HCT116 (cell line): ENCODE measurements at regions not wholly inside any gene's neighbourhood (a gene's known extent, or its start where the extent isn't known, plus 50 kb on each side); places are given as distances from the start of the nearest gene placed in this dataset.
"Not testable (repeated sequence)": the region's sequence is repeated elsewhere in the genome, so short reads cannot be mapped to it uniquely, and the experiment has no call there.

Source experiments
- ATAC-seq: fragments of 200-7000 bp; cut with Tn5 transposase; 2 replicates; pipeline ENCODE4 v1.9.1; 2020; ENCODE audit warnings: mild to moderate bottlenecking, moderate library complexity
- BruUV-seq: library from RNA; stranded (reverse); fragments of 400-500 nt; replicated peaks from 2 replicates; lab custom pipeline; 2021; lab: Mats Ljungman, UMichigan
- CTCF ChIA-PET: fragments of 300-600 bp; sonication (Branson Sonifier 250); formaldehyde crosslinking; loops from one replicate; lab custom pipeline; 2021; ENCODE audit warnings: antibody characterized with exemption; lab: Charles Lee
- POLR2A ChIA-PET: fragments of 300-600, 350-600 bp; sonication (Branson Sonifier 250); formaldehyde crosslinking; loops from one replicate; lab custom pipeline; 2021; ENCODE audit warnings: antibody characterized with exemption; lab: Charles Lee
- RAD21 ChIA-PET, 2 experiments: fragments of 300-600 bp; sonication (Branson Sonifier 250); formaldehyde crosslinking; loops; one replicate each; lab custom pipeline; 2023; ENCODE audit warnings: low total read pairs in 2 of 2; ENCODE audit not compliant: uncharacterized antibody in 2 of 2, unreplicated experiment in 2 of 2, low non-redundant PET in 1 of 2; lab: Charles Lee
- DNase-seq: peaks from one replicate; pipeline ENCODE4 v3.0.0-alpha.2; 2010; ENCODE audit warnings: low read depth, low spot score
- H2AFZ ChIP-seq: fragments of 200-600 bp; shearing (Covaris generic), sonication (generic); 2 replicates; pipeline ENCODE4 v1.6.1; 2017; ENCODE audit warnings: low read depth, mixed run types, mixed read lengths, antibody characterized with exemption, low read length; ENCODE audit not compliant: poor library complexity, severe bottlenecking
- H3K27ac ChIP-seq: 2 replicates; pipeline ENCODE4 v1.5.1; 2012; ENCODE audit warnings: low read depth, low read length
- H3K27me3 ChIP-seq: fragments of 200-600 bp; sonication (generic); 2 replicates; pipeline ENCODE4 v1.6.1; 2016; ENCODE audit warnings: mixed run types, low read length, mixed read lengths; ENCODE audit not compliant: insufficient read depth
- H3K36me3 ChIP-seq, 2 experiments: fragments of 200-500 bp in 1 of 2; fragments of 200-600 bp in 1 of 2; sonication (Bioruptor generic) in 1 of 2; sonication (generic) in 1 of 2; 2 replicates each; pipeline versions ENCODE4 v1.5.1 to v1.6.1; 2014 to 2016; ENCODE audit warnings: low read length in 2 of 2, inconsistent platforms in 1 of 2, mixed read lengths in 1 of 2, mixed run types in 1 of 2; ENCODE audit not compliant: insufficient read depth in 2 of 2, control insufficient read depth in 1 of 2
- H3K4me1 ChIP-seq, 2 experiments: fragments of 200-600 bp in 1 of 2; sonication (generic) in 1 of 2; 2 replicates each; pipeline versions ENCODE4 v1.5.1 to v1.6.1; 2012 to 2017; ENCODE audit warnings: low read length in 2 of 2, inconsistent platforms in 1 of 2, mild to moderate bottlenecking in 1 of 2, mixed read lengths in 1 of 2, mixed run types in 1 of 2, moderate library complexity in 1 of 2; ENCODE audit not compliant: insufficient read depth in 2 of 2, control insufficient read depth in 1 of 2
- H3K4me2 ChIP-seq: fragments of 200-600 bp; sonication (generic); 2 replicates; pipeline ENCODE4 v1.6.1; 2017; ENCODE audit warnings: mixed run types, low read length, mixed read lengths
- H3K4me3 ChIP-seq, 2 experiments: fragments of 200-600 bp in 1 of 2; sonication (generic) in 1 of 2; replicated peaks in 1 of 2; 2 replicates each; pipeline ENCODE4 v1.5.1; 2011 to 2016; ENCODE audit warnings: low read length in 2 of 2, control low read depth in 1 of 2, low read depth in 1 of 2, mild to moderate bottlenecking in 1 of 2, mixed read lengths in 1 of 2, mixed run types in 1 of 2
- H3K79me2 ChIP-seq: fragments of 200-600 bp; sonication (generic); 2 replicates; pipeline ENCODE4 v1.6.1; 2017; ENCODE audit warnings: mild to moderate bottlenecking, mixed run types, low read length, moderate library complexity, mixed read lengths; ENCODE audit not compliant: insufficient read depth
- H3K9ac ChIP-seq: fragments of 200-600 bp; sonication (generic); 2 replicates; pipeline ENCODE4 v1.6.1; 2016; ENCODE audit warnings: low read length, mixed read lengths
- H3K9me2 ChIP-seq: fragments of 200-600 bp; sonication (generic), shearing (Covaris generic); 2 replicates; pipeline ENCODE4 v1.6.1; 2017; ENCODE audit warnings: mixed run types, mild to moderate bottlenecking, moderate library complexity; ENCODE audit not compliant: insufficient read depth
- H3K9me3 ChIP-seq, 2 experiments: fragments of 200-500 bp in 1 of 2; fragments of 200-600 bp in 1 of 2; sonication (Bioruptor generic) in 1 of 2; sonication (generic) in 1 of 2; 2 replicates each; pipeline ENCODE4 v1.6.1; 2014 to 2017; ENCODE audit warnings: low read length in 2 of 2, mixed read lengths in 2 of 2, inconsistent platforms in 1 of 2, low read depth in 1 of 2, mild to moderate bottlenecking in 1 of 2, mixed run types in 1 of 2, moderate library complexity in 1 of 2; ENCODE audit not compliant: control insufficient read depth in 1 of 2, insufficient read depth in 1 of 2
- H4K20me1 ChIP-seq: fragments of 200-600 bp; sonication (generic), shearing (Covaris generic); 2 replicates; pipeline ENCODE4 v1.6.1; 2017; ENCODE audit warnings: mixed run types, mild to moderate bottlenecking, moderate library complexity; ENCODE audit not compliant: insufficient read depth
- CBX3 ChIP-seq: IDR thresholded peaks from 2 replicates; pipeline ENCODE4 v1.6.1; 2012; ENCODE audit warnings: low read depth
- CEBPB ChIP-seq: IDR thresholded peaks from 2 replicates; pipeline ENCODE4 v1.6.1; 2012; ENCODE audit warnings: low read depth
- EGR1 ChIP-seq: IDR thresholded peaks from 2 replicates; pipeline ENCODE4 v1.6.1; 2012; ENCODE audit warnings: low read depth
- ELF1 ChIP-seq: IDR thresholded peaks from 2 replicates; pipeline ENCODE4 v1.6.1; 2012; ENCODE audit warnings: low read depth, borderline replicate concordance
- EZH2 ChIP-seq: fragments of 200-600 bp; sonication (generic); IDR thresholded peaks from 2 replicates; pipeline ENCODE4 v1.6.1; 2017; ENCODE audit warnings: antibody characterized with exemption, mixed run types
- EZH2phosphoT487 ChIP-seq: fragments of 200-600 bp; IDR thresholded peaks from 2 replicates; pipeline ENCODE4 v1.6.1; 2018; ENCODE audit warnings: antibody characterized with exemption, borderline replicate concordance
- FOSL1 ChIP-seq: IDR thresholded peaks from 2 replicates; pipeline ENCODE4 v1.6.1; 2012; ENCODE audit warnings: low read depth
- JUND ChIP-seq: IDR thresholded peaks from 2 replicates; pipeline ENCODE4 v1.6.1; 2012
- RAD21 ChIP-seq: IDR thresholded peaks from 2 replicates; pipeline ENCODE4 v1.6.1; 2012; ENCODE audit warnings: low read depth, mild to moderate bottlenecking
- YY1 ChIP-seq: IDR thresholded peaks from 2 replicates; pipeline ENCODE4 v1.6.1; 2011; ENCODE audit warnings: low read length, low read depth, moderate library complexity, mild to moderate bottlenecking; ENCODE audit not compliant: insufficient replicate concordance; ENCODE audit errors: extremely low read depth
- ZFX ChIP-seq: fragments of 450-650 bp; IDR thresholded peaks from 2 replicates; pipeline ENCODE4 v1.6.1; 2017
- intact Hi-C: fragments of 100-400 bp; cut with micrococcal nuclease; formaldehyde crosslinking; loops from 2 replicates; pipeline ENCODE4 v1.10.0; 2022
- TF ChIP-seq, protein P1 (sequence below): IDR thresholded peaks from 2 replicates; pipeline ENCODE4 v1.6.1; 2012
- TF ChIP-seq, protein P2 (sequence below), 3 experiments: fragments of 200-600 bp in 1 of 3; sonication (generic) in 1 of 3; IDR thresholded peaks in 2 of 3; conservative IDR thresholded peaks in 1 of 3; 2 replicates each; pipeline ENCODE4 v1.5.1; 2012 to 2017; ENCODE audit warnings: low read depth in 2 of 3, low read length in 2 of 3, antibody characterized with exemption in 1 of 3, borderline replicate concordance in 1 of 3, control low read depth in 1 of 3, mild to moderate bottlenecking in 1 of 3, mixed read lengths in 1 of 3, mixed run types in 1 of 3, moderate library complexity in 1 of 3; ENCODE audit not compliant: insufficient read depth in 1 of 3
- TF ChIP-seq, protein P3 (sequence below): IDR thresholded peaks from 2 replicates; pipeline ENCODE4 v1.6.1; 2011; ENCODE audit warnings: mild to moderate bottlenecking, low read length, moderate library complexity; ENCODE audit not compliant: insufficient replicate concordance; ENCODE audit errors: extremely low read depth
- TF ChIP-seq, protein P4 (sequence below): IDR thresholded peaks from 2 replicates; pipeline ENCODE4 v1.6.1; 2012; ENCODE audit warnings: low read depth

DNA sequence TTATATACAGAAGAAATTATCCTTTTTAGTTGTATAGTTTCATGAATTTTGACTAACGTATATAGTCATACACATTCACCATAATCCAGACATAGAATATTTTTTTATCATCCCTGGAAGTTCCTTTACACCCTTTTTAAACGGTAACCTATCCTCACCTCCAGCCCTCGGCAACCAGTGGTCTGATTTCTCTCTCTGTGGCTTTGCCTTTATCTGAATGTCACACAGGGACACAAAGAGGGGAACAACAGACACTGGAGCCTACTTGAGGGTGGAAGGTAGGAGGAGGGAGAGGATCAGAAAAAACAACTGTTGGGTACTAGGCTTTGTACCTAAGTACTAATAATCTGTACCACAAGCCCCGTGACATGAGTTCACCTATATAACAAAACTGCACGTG, 191.9 kb downstream of the MC4R start:
- Histone ChIP-seq H3K9me3 (no peaks in the 10 kb centered on the region), H3K9ac (no peak overlapping the region), H3K4me2 (no peak overlapping the region), H3K4me1 (no peaks in the 10 kb centered on the region), H3K27me3 (no peaks in the 10 kb centered on the region), H3K9me2 (no peaks in the 10 kb centered on the region), H3K27ac (no peak overlapping the region), H3K36me3 (no peaks in the 10 kb centered on the region), H3K79me2 (no peaks in the 10 kb centered on the region), H3K4me3 (no peak overlapping the region), H2AFZ (no peak overlapping the region), H4K20me1 (no peaks in the 10 kb centered on the region)
- DNase-seq: no peak
- no peak for TF ChIP-seq CEBPB
- no peak for TF ChIP-seq ZFX
- TF ChIP-seq EZH2phosphoT487: no peak
- TF ChIP-seq CBX3: no peak
- TF ChIP-seq, protein P1, sequence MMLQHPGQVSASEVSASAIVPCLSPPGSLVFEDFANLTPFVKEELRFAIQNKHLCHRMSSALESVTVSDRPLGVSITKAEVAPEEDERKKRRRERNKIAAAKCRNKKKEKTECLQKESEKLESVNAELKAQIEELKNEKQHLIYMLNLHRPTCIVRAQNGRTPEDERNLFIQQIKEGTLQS: no peak
- TF ChIP-seq, protein P2, sequence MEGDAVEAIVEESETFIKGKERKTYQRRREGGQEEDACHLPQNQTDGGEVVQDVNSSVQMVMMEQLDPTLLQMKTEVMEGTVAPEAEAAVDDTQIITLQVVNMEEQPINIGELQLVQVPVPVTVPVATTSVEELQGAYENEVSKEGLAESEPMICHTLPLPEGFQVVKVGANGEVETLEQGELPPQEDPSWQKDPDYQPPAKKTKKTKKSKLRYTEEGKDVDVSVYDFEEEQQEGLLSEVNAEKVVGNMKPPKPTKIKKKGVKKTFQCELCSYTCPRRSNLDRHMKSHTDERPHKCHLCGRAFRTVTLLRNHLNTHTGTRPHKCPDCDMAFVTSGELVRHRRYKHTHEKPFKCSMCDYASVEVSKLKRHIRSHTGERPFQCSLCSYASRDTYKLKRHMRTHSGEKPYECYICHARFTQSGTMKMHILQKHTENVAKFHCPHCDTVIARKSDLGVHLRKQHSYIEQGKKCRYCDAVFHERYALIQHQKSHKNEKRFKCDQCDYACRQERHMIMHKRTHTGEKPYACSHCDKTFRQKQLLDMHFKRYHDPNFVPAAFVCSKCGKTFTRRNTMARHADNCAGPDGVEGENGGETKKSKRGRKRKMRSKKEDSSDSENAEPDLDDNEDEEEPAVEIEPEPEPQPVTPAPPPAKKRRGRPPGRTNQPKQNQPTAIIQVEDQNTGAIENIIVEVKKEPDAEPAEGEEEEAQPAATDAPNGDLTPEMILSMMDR (IDR thresholded peaks at IDR 0.05 in 2 of 3, conservative IDR thresholded peaks at IDR 0.05 in 1 of 3; ENCODE audit: borderline replicate concordance in 1 of 3, insufficient read depth in 1 of 3, low read depth in 2 of 3, low read length in 2 of 3): no peak
- TF ChIP-seq, protein P3, sequence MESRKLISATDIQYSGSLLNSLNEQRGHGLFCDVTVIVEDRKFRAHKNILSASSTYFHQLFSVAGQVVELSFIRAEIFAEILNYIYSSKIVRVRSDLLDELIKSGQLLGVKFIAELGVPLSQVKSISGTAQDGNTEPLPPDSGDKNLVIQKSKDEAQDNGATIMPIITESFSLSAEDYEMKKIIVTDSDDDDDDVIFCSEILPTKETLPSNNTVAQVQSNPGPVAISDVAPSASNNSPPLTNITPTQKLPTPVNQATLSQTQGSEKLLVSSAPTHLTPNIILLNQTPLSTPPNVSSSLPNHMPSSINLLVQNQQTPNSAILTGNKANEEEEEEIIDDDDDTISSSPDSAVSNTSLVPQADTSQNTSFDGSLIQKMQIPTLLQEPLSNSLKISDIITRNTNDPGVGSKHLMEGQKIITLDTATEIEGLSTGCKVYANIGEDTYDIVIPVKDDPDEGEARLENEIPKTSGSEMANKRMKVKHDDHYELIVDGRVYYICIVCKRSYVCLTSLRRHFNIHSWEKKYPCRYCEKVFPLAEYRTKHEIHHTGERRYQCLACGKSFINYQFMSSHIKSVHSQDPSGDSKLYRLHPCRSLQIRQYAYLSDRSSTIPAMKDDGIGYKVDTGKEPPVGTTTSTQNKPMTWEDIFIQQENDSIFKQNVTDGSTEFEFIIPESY: no peak
- TF ChIP-seq RAD21: no peak
- no peak for TF ChIP-seq EGR1
- no peak for TF ChIP-seq FOSL1
- no peak for TF ChIP-seq ELF1
- TF ChIP-seq EZH2: no peak
- TF ChIP-seq JUND: no peak
- TF ChIP-seq, protein P4, sequence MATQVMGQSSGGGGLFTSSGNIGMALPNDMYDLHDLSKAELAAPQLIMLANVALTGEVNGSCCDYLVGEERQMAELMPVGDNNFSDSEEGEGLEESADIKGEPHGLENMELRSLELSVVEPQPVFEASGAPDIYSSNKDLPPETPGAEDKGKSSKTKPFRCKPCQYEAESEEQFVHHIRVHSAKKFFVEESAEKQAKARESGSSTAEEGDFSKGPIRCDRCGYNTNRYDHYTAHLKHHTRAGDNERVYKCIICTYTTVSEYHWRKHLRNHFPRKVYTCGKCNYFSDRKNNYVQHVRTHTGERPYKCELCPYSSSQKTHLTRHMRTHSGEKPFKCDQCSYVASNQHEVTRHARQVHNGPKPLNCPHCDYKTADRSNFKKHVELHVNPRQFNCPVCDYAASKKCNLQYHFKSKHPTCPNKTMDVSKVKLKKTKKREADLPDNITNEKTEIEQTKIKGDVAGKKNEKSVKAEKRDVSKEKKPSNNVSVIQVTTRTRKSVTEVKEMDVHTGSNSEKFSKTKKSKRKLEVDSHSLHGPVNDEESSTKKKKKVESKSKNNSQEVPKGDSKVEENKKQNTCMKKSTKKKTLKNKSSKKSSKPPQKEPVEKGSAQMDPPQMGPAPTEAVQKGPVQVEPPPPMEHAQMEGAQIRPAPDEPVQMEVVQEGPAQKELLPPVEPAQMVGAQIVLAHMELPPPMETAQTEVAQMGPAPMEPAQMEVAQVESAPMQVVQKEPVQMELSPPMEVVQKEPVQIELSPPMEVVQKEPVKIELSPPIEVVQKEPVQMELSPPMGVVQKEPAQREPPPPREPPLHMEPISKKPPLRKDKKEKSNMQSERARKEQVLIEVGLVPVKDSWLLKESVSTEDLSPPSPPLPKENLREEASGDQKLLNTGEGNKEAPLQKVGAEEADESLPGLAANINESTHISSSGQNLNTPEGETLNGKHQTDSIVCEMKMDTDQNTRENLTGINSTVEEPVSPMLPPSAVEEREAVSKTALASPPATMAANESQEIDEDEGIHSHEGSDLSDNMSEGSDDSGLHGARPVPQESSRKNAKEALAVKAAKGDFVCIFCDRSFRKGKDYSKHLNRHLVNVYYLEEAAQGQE: no peak
- TF ChIP-seq YY1: no peak
- ChIA-PET CTCF (no interaction called here), RAD21 (no interaction called here), POLR2A (interaction anchor here (0.6 kb wide), 1 partner anchor 1627 kb away, joined by 3 read pairs; no protein-coding TSS in a partner anchor)
- intact Hi-C loops: no loop called here
- ATAC-seq: no peak
- no TSS peak for BruUV-seq

DNA sequence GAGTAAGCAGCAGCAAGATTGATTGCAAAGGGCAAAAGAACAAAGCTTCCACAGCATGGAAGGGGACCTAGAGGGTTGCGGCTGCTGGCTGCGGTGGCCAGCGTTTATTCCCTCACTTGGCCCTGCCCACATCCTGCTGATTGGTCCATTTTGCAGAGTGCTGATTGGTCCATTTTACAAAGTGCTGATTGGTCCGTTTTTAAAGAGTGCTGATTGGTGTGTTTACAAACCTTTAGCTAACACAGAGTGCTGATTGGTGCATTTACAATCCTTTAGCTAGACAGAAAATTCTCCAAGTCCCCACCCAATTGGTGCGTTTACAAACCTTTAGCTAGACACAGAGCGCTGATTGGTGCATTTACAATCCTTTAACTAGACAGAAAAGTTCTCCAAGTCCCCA, 194.4 kb downstream of the MC4R start:
- ATAC-seq, H3K9me3 ChIP-seq, H3K4me1 ChIP-seq, H3K27ac ChIP-seq, intact Hi-C loops, DNase-seq, POLR2A ChIA-PET, H3K9me2 ChIP-seq, H4K20me1 ChIP-seq, H3K4me2 ChIP-seq, CTCF ChIA-PET, H3K4me3 ChIP-seq, H3K9ac ChIP-seq, H3K79me2 ChIP-seq, H3K36me3 ChIP-seq, BruUV-seq, H2AFZ ChIP-seq, H3K27me3 ChIP-seq, RAD21 ChIA-PET: not testable (repeated sequence)
